Activated CD8-positive, alpha-beta memory T cell treated with anti-CD3 and anti-CD28 coated beads for 24 hours (primary cell): ENCODE measurements at regions not wholly inside any gene's neighbourhood (a gene's known extent, or its start where the extent isn't known, plus 50 kb on each side); places are given as distances from the start of the nearest gene placed in this dataset.

Experiments used
- DNase-seq: peaks from one replicate; pipeline ENCODE4 v3.0.0-alpha.2; 2020

- no peak for DNase-seq
These were observed 191.6 kb upstream of the NCAM1 start for GRCh38 chr11:112769584-112769983.

- no peak for DNase-seq
These were observed 191.2 kb upstream of the NCAM1 start for GRCh38 chr11:112770033-112770432.

- no peak for DNase-seq
These were observed 190.7 kb upstream of the NCAM1 start for GRCh38 chr11:112770487-112770886.

GRCh38 chr11:112771851-112772250 is 189.4 kb upstream of the NCAM1 start:
- DNase-seq, result no peak

GRCh38 chr11:112773264-112773663 is 188.0 kb upstream of the NCAM1 start:
- DNase-seq, result no peak

GRCh38 chr11:112776834-112777233 is 184.4 kb upstream of the NCAM1 start:
- no peak for DNase-seq

- no peak for DNase-seq
These were observed 183.9 kb upstream of the NCAM1 start for GRCh38 chr11:112777283-112777751.

GRCh38 chr11:112778091-112778876 is 182.9 kb upstream of the NCAM1 start:
- no peak for DNase-seq

GRCh38 chr11:112778877-112779266 is 182.3 kb upstream of the NCAM1 start:
- no peak for DNase-seq

GRCh38 chr11:112780351-112781087 is 180.7 kb upstream of the NCAM1 start:
- peak; percentile 35 for DNase-seq

- no peak for DNase-seq
These were observed 177.3 kb upstream of the NCAM1 start for GRCh38 chr11:112783945-112784322.

- DNase-seq, result peak; percentile 26
These were observed 176.7 kb upstream of the NCAM1 start for GRCh38 chr11:112784323-112785073.

GRCh38 chr11:112785149-112785548 is 176.1 kb upstream of the NCAM1 start:
- DNase-seq, result peak; percentile 7

GRCh38 chr11:112785719-112786118 is 175.5 kb upstream of the NCAM1 start:
- DNase-seq, result no peak

- peak; percentile 11 for DNase-seq
These were observed 175.0 kb upstream of the NCAM1 start for GRCh38 chr11:112786196-112786595.

GRCh38 chr11:112786886-112787530 is 174.2 kb upstream of the NCAM1 start:
- peak; percentile 38 for DNase-seq

GRCh38 chr11:112789481-112789880 is 171.7 kb upstream of the NCAM1 start:
- DNase-seq, result no peak

GRCh38 chr11:112790286-112790685 is 170.9 kb upstream of the NCAM1 start:
- DNase-seq, result no peak

GRCh38 chr11:112792070-112792469 is 169.2 kb upstream of the NCAM1 start:
- no peak for DNase-seq

GRCh38 chr11:112793416-112793815 is 167.8 kb upstream of the NCAM1 start:
- peak; percentile 4 for DNase-seq

GRCh38 chr11:112794331-112794846 is 166.8 kb upstream of the NCAM1 start:
- DNase-seq, result peak; percentile 3

- peak; percentile 56 for DNase-seq
These were observed 165.9 kb upstream of the NCAM1 start for GRCh38 chr11:112795142-112795815.
